ENCODE measurements at regions not wholly inside any gene's neighbourhood (a gene's known extent, or its start where the extent isn't known, plus 50 kb on each side); places are given as distances from the start of the nearest gene placed in this dataset.

DNA sequence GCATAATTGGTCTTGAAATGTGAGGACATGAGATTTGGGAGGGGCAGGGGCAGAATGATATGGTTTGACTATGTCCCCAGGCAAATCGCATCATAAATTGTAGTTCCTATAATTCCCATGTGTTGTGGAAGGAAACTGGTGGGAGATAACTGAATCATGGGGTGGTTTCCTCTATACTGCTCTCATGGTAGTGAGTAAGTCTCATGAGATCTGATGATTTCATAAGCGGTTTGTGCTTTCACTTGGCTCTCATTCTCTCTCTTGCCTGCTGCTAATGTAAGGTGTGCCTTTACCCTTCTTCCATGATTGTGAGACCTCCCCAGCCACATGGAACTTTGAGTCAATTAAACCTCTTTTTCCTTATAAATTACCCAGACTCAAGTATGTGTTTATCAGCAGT is 2595.9 kb downstream of the PCDH7 start:
- Histone ChIP-seq H3K4me2 (ENCODE audit: insufficient read depth in 1 of 2, low read depth in 2 of 2, low read length in 2 of 2) (no peak overlapping the region), H3K9me3 (ENCODE audit: insufficient read depth in 2 of 2, low read depth in 1 of 2, low read length in 1 of 2) (peaks cover 5 to 12% of the 10 kb centered on the region in 2 experiments), H4K5ac (ENCODE audit: insufficient read length, low read depth, low read length) (no peak overlapping the region), H3K4ac (replicated peaks; ENCODE audit: insufficient read length, low read depth, low read length) (no peak overlapping the region), H3K4me1 (replicated peaks in 1 of 4; ENCODE audit: control insufficient read depth in 3 of 4, insufficient read depth in 4 of 4, low read length in 3 of 4) (no peaks in the 10 kb centered on the region), H3K14ac (ENCODE audit: insufficient read length) (no peak overlapping the region), H3K9ac (replicated peaks in 1 of 4; ENCODE audit: extremely low read depth in 1 of 4, low read depth in 3 of 4, low read length in 3 of 4) (no peak overlapping the region), H4K20me1 (replicated peaks in 1 of 2; ENCODE audit: control insufficient read depth in 1 of 2, insufficient read depth in 2 of 2, low read length in 2 of 2) (no peaks in the 10 kb centered on the region), H3K18ac (ENCODE audit: extremely low read depth, low read length) (no peak overlapping the region), H2BK15ac (ENCODE audit: low read length) (no peak overlapping the region), H3K27ac (ENCODE audit: low read depth, low read length) (no peak overlapping the region), H2BK5ac (ENCODE audit: low read depth, low read length) (no peak overlapping the region), H3K56ac (replicated peaks; ENCODE audit: insufficient read length, low read depth, low read length) (no peak overlapping the region), H3K4me3 (ENCODE audit: extremely low read depth in 1 of 4, insufficient read depth in 2 of 4, low read depth in 3 of 4, low read length in 4 of 4) (no peak overlapping the region), H3K23ac (ENCODE audit: insufficient read length) (no peak overlapping the region), H4K8ac (ENCODE audit: extremely low read depth, insufficient read depth, low read length) (no peak overlapping the region), H2AFZ (ENCODE audit: low read length) (no peak overlapping the region), H2AK5ac (ENCODE audit: low read depth, low read length) (no peak overlapping the region), H3K27me3 (replicated peaks in 1 of 4; ENCODE audit: control insufficient read depth in 3 of 4, extremely low read depth in 1 of 4, insufficient read depth in 3 of 4, low read length in 3 of 4) (no peaks in the 10 kb centered on the region), H3K36me3 (ENCODE audit: control insufficient read depth in 2 of 4, insufficient read depth in 4 of 4, low read length in 3 of 4) (no peaks in the 10 kb centered on the region), H3K79me1 (ENCODE audit: low read depth, low read length) (no peaks in the 10 kb centered on the region), H2BK20ac (ENCODE audit: low read length) (no peak overlapping the region), H2BK120ac (replicated peaks; ENCODE audit: low read depth, low read length) (no peak overlapping the region), H3K79me2 (ENCODE audit: control insufficient read depth in 1 of 2, insufficient read depth in 2 of 2, low read length in 2 of 2) (no peaks in the 10 kb centered on the region), H3K23me2 (ENCODE audit: low read depth, low read length) (no peaks in the 10 kb centered on the region), H4K91ac (replicated peaks; ENCODE audit: insufficient read length, low read length) (no peak overlapping the region), H2BK12ac (ENCODE audit: low read depth, low read length) (no peak overlapping the region)
- no peak for FAIRE-seq
- WGBS, 2 experiments (ENCODE audit: extremely low coverage in 1 of 2, insufficient coverage in 1 of 2, insufficient read length in 1 of 2, insufficient replicate concordance in 2 of 2, low coverage in 1 of 2, low lambda C conversion rate in 2 of 2, missing lambda C conversion rate in 1 of 2), result 93% methylated on average over 2 of the region's 2 CpGs; no CpG with 5 or more reads in 1 of the 2 experiments
- no peak for TF ChIP-seq CTBP2 (IDR thresholded peaks at IDR 0.05; ENCODE audit: borderline replicate concordance, insufficient read depth, insufficient read length, low read length)
- TF ChIP-seq GABPA (IDR thresholded peaks at IDR 0.05; ENCODE audit: borderline replicate concordance, insufficient read depth, low read length), result no peak
- no peak for TF ChIP-seq YY1 (IDR thresholded peaks at IDR 0.05; ENCODE audit: low read depth, low read length)
- no peak for TF ChIP-seq GTF2F1 (IDR thresholded peaks at IDR 0.05; ENCODE audit: borderline replicate concordance, low read depth, low read length)
- TF ChIP-seq CREB1 (IDR thresholded peaks at IDR 0.05), result no peak
- DNase-seq (ENCODE audit: low read depth in 1 of 2, low spot score in 2 of 2), result no peak
- ChIA-PET CTCF (ENCODE audit: partially characterized antibody) (interaction anchor here (1.5 kb wide), 1 partner anchor 12 kb away, joined by 4 read pairs; no protein-coding TSS in a partner anchor), POLR2A (ENCODE audit: partially characterized antibody) (no interaction called here)
